IPS DF 4.7 (cell line): ENCODE measurements at regions not wholly inside any gene's neighbourhood (a gene's known extent, or its start where the extent isn't known, plus 50 kb on each side); places are given as distances from the start of the nearest gene placed in this dataset.
"Not testable (repeated sequence)": the region's sequence is repeated elsewhere in the genome, so short reads cannot be mapped to it uniquely, and the experiment has no call there.

ENCODE experiments used
- DNase-seq: peaks from one replicate; pipeline ENCODE4 v3.0.0-alpha.2; 2013; ENCODE audit warnings: low spot score; ENCODE audit errors: extremely low read depth

DNA sequence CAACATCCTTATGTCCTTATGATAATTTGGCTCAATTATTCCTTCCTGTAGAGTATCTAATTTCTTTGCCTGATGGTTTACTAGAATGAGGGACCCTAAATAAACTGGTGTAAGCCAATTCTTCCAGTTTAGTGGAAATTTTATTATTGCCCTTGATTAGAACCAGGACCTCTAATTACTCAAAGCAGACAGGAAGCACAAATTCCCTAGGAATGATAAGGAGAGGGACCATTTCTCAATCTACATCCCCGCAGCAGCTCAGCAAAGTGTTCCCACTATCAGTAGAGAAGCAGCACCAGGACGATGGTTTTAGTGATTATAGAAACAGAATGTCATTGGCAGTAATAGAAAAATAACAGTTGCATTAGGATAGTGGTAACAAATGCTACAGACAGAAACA, 97.1 kb downstream of the PLPPR4 start:
- DNase-seq = no peak

GRCh38 chr1:99363531-99363930, 99.2 kb downstream of the PLPPR4 start:
- DNase-seq = no peak

- no peak for DNase-seq
Measured at GRCh38 chr1:99365141-99365540, 100.8 kb downstream of the PLPPR4 start.

GRCh38 chr1:99365545-99365944, 101.3 kb downstream of the PLPPR4 start:
- DNase-seq = no peak

GRCh38 chr1:99369154-99369553, 104.9 kb downstream of the PLPPR4 start:
- DNase-seq = no peak

- no peak for DNase-seq
Measured at GRCh38 chr1:99370476-99370875, 106.2 kb downstream of the PLPPR4 start.

DNA sequence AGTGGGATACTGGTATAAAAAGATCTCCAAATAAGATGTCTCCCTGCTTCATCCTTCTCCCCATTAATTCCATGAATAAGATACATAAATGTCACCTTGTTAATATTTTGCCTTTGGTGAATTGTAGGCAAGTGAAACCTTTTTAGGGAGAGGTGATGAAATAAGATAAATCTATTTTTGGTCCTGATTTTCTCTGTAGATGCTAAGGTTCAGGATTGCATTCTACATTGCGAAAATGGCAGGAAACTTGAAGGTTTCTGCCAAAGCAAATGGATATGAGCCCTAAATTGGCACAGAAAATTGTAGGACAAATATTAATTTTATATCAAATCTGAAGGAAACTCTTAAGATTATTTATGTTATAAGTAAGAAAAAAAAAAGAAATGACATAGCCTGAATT, 107.1 kb downstream of the PLPPR4 start:
- no peak for DNase-seq

- no peak for DNase-seq
Measured at GRCh38 chr1:99374109-99374508, 109.8 kb downstream of the PLPPR4 start.

DNA sequence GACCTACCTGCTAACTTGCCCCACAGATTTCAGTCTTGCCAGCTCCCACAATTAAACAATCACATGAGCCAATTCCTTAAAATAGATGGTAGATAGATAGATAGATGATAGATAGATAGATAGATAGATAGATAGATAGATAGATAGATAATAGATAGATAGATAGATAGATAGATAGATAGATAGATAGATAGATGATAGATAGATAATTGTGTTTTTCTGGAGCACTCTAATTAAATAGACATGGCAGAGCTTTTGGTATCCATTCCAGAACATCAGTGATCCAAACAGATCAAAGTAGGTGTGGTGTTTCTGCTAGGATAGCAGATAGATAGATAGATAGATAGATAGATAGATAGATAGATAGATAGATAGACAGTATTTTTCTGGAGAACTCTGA, 110.4 kb downstream of the PLPPR4 start:
- not testable (repeated sequence) for DNase-seq

DNA sequence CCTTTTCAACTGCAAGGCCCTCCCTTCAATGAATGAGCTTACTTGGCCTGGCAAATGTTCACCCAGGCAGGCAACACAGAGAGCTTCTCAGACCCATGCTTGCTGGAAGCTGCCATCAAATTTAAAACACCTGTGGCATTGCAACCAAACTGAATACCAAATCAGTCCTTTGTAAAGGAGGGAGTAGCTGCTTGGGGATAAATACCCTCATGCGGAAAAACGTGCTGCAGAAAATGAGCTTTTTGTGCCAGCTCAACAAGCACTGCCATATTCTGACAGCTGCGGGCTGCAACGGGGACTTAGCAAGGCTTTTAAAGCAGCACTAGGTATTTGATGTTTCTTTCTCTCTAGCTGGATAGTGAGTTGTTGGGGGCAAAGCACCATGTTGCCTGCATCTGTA, 119.7 kb downstream of the PLPPR4 start:
- DNase-seq = no peak

DNA sequence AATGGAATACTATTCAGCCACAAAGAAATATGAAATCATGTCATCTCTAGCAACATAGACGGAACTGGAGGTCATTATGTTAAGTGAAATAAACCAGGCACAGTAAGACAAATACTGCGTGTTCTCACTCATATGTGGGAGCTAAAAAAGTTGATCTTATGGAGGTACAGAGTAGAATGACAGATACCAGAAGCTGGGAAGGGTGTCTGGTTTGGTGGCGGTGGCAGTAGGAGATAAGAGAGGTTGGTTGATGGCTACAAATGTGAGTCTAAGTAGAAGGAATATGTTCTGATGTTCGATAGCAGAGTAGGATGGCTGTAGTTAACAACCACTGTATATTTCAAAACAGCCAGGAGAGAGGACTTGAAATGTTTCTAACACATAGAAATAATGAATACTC, 121.6 kb downstream of the PLPPR4 start:
- DNase-seq = no peak

DNA sequence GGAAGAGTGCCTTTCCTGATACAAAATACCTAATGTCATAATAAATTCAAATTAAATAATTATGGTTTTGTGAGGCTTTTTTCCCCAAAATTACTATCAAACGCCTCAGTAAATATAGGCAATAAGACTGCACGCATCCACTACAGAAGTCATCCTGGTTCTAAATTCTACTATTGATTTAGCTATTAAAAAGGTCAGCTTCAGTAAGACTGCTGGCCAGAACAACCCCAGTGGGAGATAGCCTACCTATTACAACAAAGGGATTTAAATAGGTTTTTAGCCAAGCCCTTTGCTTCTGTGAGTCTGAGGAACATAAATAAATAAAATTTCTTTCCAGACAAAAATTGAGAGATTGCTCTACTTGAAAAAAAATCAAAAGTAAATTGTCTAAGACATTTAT, 132.1 kb downstream of the PLPPR4 start:
- DNase-seq = no peak

DNA sequence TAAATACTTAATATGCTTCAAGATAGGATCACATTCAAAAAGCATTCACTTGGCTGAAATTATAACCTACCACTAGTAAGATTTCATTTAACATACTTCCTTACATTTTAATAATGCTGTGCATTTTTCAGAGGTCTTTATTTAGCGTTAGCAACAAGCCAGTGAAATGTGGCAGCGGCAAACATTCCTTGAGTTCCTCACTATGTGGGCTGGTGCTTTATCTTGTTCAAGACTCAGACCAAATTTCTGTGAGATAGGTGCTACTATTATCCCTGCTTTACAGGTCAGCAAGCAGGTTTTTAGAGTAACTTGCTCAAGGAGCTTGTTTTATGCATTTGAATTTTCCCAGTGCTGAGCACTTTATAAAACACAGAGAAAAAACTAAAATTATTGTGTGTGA, 132.7 kb downstream of the PLPPR4 start:
- DNase-seq = no peak

DNA sequence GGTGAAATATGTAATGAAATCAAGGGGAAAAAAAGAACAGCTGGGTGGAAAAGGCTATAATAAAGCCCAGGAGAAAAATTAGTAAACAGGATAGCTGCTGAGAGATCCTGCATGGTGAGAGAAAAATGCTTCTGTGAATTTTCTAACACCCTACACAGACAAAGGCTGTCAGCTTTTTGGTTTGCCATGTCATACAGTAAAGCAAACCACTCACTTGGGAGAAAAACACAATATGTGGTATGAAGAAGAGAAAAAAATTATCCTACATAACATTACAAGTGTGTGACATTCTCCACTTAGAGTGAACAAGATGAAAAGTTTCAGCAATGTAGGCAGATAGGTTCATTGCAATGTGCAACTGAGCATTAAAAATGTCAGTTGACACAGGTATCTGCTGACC, 133.6 kb downstream of the PLPPR4 start:
- no peak for DNase-seq

DNA sequence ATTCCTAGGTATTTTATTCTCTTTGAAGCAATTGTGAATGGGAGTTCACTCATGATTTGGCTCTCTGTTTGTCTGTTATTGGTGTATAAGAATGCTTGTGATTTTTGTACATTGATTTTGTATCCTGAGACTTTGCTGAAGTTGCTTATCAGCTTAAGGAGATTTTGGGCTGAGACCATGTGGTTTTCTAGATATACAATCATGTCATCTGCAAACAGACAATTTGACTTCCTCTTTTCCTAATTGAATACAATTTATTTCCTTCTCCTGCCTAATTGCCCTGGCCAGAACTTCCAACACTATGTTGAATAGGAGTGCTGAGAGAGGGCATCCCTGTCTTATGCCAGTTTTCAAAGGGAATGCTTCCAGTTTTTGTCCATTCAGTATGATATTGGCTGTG, 137.3 kb downstream of the PLPPR4 start:
- DNase-seq = not testable (repeated sequence)

GRCh38 chr1:99404399-99404798, 140.1 kb downstream of the PLPPR4 start:
- not testable (repeated sequence) for DNase-seq

DNA sequence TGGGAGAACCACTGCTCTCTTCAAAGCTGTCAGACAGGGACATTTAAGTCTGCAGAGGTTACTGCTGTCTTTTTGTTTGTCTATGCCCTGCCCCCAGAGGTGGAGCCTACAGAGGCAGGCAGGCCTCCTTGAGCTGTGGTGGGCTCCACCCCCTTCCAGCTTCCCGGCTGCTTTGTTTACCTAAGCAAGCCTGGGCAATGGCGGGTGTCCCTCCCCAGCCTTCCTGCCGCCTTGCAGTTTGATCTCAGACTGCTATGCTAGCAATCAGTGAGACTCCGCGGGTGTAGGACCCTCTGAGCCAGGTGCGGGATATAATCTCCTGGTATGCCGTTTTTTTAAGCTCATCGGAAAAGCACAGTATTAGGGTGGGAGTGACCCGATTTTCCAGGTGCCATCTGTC, 141.0 kb downstream of the PLPPR4 start:
- DNase-seq = not testable (repeated sequence)

GRCh38 chr1:99407018-99407417, 142.7 kb downstream of the PLPPR4 start:
- DNase-seq = no peak

GRCh38 chr1:99424087-99424486, 159.8 kb downstream of the PLPPR4 start:
- no peak for DNase-seq

GRCh38 chr1:99429754-99430153, 165.5 kb downstream of the PLPPR4 start:
- DNase-seq = no peak

- DNase-seq = no peak
Measured at GRCh38 chr1:99438656-99439230, 174.5 kb downstream of the PLPPR4 start.

DNA sequence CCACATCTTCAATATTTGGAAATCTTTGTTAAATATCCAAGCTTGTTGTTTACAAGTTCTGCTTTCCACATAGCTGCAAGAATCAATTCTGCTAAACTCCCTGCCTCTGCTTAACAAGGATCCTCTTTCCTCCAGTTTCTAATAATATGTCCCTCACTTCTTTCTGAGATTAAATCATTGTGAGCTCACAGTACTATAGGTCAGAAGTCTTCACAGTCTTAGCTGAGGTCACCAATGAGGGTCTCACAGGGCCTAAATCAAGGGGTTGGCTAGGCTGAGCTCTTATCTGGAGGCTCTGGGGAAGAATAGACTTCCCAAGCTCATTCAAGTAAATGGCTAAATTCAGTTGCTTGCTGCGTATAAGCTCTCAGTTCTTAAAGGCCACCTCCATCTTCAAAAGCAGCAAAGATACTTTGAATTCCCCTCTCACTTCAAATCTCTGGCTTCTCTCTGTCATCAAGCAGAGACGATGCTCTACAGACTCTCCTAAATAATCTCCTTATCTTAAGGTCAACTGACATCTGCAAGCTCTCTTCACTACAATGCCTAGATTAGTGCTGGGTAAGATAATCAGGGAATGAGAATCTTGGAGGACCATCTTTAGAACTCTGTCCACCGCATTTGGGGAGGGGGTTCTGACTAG, 175.3 kb downstream of the PLPPR4 start:
- DNase-seq = no peak

GRCh38 chr1:99441299-99442095, 177.2 kb downstream of the PLPPR4 start:
- no peak for DNase-seq
